ENCODE measurements at regions not wholly inside any gene's neighbourhood (a gene's known extent, or its start where the extent isn't known, plus 50 kb on each side); places are given as distances from the start of the nearest gene placed in this dataset.

DNA sequence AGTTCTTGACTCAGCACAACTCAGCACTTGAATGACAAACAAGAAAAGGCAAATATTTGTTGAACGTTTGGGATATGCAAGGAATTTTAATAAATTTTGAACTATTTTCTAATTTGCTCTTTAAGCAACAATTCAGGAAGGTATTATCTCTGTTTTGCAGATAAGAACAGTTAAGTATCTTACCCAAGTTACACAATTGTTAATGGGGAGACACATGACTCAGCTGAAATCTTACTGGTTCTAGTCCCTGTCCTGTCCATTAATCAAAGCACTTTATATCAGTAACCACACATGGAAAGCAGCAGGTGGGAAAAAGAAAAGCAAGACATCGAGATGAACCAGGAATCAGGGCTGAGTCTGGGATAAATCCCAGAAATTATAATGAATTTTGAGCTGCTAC lies 493.9 kb upstream of the PIK3C3 start:
- TF ChIP-seq POLR2AphosphoS5 (IDR thresholded peaks at IDR 0.05): no peak
- TF ChIP-seq, protein P1, sequence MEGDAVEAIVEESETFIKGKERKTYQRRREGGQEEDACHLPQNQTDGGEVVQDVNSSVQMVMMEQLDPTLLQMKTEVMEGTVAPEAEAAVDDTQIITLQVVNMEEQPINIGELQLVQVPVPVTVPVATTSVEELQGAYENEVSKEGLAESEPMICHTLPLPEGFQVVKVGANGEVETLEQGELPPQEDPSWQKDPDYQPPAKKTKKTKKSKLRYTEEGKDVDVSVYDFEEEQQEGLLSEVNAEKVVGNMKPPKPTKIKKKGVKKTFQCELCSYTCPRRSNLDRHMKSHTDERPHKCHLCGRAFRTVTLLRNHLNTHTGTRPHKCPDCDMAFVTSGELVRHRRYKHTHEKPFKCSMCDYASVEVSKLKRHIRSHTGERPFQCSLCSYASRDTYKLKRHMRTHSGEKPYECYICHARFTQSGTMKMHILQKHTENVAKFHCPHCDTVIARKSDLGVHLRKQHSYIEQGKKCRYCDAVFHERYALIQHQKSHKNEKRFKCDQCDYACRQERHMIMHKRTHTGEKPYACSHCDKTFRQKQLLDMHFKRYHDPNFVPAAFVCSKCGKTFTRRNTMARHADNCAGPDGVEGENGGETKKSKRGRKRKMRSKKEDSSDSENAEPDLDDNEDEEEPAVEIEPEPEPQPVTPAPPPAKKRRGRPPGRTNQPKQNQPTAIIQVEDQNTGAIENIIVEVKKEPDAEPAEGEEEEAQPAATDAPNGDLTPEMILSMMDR (IDR thresholded peaks at IDR 0.05): no peak
